Ishikawa (cell line): ENCODE measurements at regions not wholly inside any gene's neighbourhood (a gene's known extent, or its start where the extent isn't known, plus 50 kb on each side); places are given as distances from the start of the nearest gene placed in this dataset.

ENCODE experiments used
- CEBPB ChIP-seq: IDR thresholded peaks from 2 replicates; pipeline ENCODE4 v1.6.1; 2012
- EGR1 ChIP-seq: IDR thresholded peaks from 2 replicates; pipeline ENCODE4 v1.6.1; 2012
- EP300 ChIP-seq: IDR thresholded peaks from 2 replicates; pipeline ENCODE4 v1.6.1; 2012; ENCODE audit warnings: borderline replicate concordance
- NFIC ChIP-seq: IDR thresholded peaks from 2 replicates; pipeline ENCODE4 v1.6.1; 2012
- RAD21 ChIP-seq: IDR thresholded peaks from 2 replicates; pipeline ENCODE4 v1.6.1; 2012; ENCODE audit warnings: low read depth
- TAF1 ChIP-seq: IDR thresholded peaks from 2 replicates; pipeline ENCODE4 v1.6.1; 2012; ENCODE audit warnings: low read depth, mild to moderate bottlenecking
- TCF12 ChIP-seq: IDR thresholded peaks from 2 replicates; pipeline ENCODE4 v1.6.1; 2012; ENCODE audit warnings: low read depth
- TEAD4 ChIP-seq: IDR thresholded peaks from 2 replicates; pipeline ENCODE4 v1.6.1; 2012
- YY1 ChIP-seq: IDR thresholded peaks from 2 replicates; pipeline ENCODE4 v1.6.1; 2012; ENCODE audit warnings: low read depth
- ZBTB7A ChIP-seq: IDR thresholded peaks from 2 replicates; pipeline ENCODE4 v1.6.1; 2012; ENCODE audit warnings: low read depth
- TF ChIP-seq, protein P1 (sequence below): IDR thresholded peaks from 2 replicates; pipeline ENCODE4 v1.6.1; 2012
- TF ChIP-seq, protein P2 (sequence below): IDR thresholded peaks from 2 replicates; pipeline ENCODE4 v1.6.1; 2012; ENCODE audit warnings: low read depth, mild to moderate bottlenecking
- TF ChIP-seq, protein P3 (sequence below): IDR thresholded peaks from 2 replicates; pipeline ENCODE4 v1.6.1; 2012

DNA sequence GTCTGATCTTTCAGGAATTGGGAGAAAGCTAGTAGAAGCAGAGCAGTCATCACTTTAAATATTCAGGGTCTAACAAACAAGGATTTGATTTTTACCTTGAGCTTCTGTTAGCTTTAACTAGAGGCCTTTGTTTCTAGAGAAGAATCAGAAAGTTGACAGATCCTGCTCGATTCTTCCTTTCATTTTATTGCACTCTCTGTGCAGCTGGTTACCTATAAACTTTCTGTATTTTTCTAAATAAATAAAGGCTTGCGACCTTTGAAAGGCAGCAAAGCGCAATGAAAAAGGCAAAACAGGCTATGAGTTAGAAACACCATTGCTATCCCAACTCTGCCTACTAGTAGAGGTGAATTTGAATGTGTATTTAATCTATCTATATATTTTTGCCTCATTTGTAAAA is 101.4 kb upstream of the NPY2R start:
- TF ChIP-seq NFIC (no peak), CEBPB (no peak), YY1 (no peak), EP300 (no peak), RAD21 (no peak), TCF12 (no peak), TAF1 (no peak), ZBTB7A (no peak), EGR1 (no peak), TEAD4 (no peak)
- TF ChIP-seq, protein P1, sequence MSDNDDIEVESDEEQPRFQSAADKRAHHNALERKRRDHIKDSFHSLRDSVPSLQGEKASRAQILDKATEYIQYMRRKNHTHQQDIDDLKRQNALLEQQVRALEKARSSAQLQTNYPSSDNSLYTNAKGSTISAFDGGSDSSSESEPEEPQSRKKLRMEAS = no peak
- TF ChIP-seq, protein P2, sequence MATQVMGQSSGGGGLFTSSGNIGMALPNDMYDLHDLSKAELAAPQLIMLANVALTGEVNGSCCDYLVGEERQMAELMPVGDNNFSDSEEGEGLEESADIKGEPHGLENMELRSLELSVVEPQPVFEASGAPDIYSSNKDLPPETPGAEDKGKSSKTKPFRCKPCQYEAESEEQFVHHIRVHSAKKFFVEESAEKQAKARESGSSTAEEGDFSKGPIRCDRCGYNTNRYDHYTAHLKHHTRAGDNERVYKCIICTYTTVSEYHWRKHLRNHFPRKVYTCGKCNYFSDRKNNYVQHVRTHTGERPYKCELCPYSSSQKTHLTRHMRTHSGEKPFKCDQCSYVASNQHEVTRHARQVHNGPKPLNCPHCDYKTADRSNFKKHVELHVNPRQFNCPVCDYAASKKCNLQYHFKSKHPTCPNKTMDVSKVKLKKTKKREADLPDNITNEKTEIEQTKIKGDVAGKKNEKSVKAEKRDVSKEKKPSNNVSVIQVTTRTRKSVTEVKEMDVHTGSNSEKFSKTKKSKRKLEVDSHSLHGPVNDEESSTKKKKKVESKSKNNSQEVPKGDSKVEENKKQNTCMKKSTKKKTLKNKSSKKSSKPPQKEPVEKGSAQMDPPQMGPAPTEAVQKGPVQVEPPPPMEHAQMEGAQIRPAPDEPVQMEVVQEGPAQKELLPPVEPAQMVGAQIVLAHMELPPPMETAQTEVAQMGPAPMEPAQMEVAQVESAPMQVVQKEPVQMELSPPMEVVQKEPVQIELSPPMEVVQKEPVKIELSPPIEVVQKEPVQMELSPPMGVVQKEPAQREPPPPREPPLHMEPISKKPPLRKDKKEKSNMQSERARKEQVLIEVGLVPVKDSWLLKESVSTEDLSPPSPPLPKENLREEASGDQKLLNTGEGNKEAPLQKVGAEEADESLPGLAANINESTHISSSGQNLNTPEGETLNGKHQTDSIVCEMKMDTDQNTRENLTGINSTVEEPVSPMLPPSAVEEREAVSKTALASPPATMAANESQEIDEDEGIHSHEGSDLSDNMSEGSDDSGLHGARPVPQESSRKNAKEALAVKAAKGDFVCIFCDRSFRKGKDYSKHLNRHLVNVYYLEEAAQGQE = no peak
- TF ChIP-seq, protein P3, sequence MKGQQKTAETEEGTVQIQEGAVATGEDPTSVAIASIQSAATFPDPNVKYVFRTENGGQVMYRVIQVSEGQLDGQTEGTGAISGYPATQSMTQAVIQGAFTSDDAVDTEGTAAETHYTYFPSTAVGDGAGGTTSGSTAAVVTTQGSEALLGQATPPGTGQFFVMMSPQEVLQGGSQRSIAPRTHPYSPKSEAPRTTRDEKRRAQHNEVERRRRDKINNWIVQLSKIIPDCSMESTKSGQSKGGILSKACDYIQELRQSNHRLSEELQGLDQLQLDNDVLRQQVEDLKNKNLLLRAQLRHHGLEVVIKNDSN = no peak
